ENCODE measurements at regions not wholly inside any gene's neighbourhood (a gene's known extent, or its start where the extent isn't known, plus 50 kb on each side); places are given as distances from the start of the nearest gene placed in this dataset.

DNA sequence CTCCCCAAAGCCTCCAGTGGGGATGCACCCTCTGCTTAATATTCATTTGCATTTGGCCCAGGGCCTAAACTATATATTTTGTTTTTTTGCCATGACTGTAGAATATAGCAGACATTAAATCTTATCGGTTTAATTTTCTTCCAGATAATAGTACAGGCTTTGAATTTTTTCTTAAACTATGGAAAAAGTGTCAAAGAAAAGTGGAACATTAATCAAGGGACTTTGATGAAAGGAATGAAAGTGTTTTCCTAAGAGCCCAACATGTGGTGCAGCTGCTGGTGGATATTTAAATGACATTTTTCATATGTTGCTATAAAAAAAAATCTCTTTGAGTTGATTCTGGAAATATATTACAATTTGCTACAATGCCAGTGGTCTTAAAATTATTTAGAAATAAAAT, 346.8 kb downstream of the CYP26B1 start:
- DNase-seq (ENCODE audit: low read depth in 1 of 2, low spot score in 1 of 2): no peak
- TF ChIP-seq POLR2AphosphoS5 (IDR thresholded peaks at IDR 0.05; ENCODE audit: low read depth): no peak
- TF ChIP-seq, protein P1, sequence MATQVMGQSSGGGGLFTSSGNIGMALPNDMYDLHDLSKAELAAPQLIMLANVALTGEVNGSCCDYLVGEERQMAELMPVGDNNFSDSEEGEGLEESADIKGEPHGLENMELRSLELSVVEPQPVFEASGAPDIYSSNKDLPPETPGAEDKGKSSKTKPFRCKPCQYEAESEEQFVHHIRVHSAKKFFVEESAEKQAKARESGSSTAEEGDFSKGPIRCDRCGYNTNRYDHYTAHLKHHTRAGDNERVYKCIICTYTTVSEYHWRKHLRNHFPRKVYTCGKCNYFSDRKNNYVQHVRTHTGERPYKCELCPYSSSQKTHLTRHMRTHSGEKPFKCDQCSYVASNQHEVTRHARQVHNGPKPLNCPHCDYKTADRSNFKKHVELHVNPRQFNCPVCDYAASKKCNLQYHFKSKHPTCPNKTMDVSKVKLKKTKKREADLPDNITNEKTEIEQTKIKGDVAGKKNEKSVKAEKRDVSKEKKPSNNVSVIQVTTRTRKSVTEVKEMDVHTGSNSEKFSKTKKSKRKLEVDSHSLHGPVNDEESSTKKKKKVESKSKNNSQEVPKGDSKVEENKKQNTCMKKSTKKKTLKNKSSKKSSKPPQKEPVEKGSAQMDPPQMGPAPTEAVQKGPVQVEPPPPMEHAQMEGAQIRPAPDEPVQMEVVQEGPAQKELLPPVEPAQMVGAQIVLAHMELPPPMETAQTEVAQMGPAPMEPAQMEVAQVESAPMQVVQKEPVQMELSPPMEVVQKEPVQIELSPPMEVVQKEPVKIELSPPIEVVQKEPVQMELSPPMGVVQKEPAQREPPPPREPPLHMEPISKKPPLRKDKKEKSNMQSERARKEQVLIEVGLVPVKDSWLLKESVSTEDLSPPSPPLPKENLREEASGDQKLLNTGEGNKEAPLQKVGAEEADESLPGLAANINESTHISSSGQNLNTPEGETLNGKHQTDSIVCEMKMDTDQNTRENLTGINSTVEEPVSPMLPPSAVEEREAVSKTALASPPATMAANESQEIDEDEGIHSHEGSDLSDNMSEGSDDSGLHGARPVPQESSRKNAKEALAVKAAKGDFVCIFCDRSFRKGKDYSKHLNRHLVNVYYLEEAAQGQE (IDR thresholded peaks at IDR 0.05; ENCODE audit: insufficient replicate concordance, low read depth): no peak
- TF ChIP-seq, protein P2, sequence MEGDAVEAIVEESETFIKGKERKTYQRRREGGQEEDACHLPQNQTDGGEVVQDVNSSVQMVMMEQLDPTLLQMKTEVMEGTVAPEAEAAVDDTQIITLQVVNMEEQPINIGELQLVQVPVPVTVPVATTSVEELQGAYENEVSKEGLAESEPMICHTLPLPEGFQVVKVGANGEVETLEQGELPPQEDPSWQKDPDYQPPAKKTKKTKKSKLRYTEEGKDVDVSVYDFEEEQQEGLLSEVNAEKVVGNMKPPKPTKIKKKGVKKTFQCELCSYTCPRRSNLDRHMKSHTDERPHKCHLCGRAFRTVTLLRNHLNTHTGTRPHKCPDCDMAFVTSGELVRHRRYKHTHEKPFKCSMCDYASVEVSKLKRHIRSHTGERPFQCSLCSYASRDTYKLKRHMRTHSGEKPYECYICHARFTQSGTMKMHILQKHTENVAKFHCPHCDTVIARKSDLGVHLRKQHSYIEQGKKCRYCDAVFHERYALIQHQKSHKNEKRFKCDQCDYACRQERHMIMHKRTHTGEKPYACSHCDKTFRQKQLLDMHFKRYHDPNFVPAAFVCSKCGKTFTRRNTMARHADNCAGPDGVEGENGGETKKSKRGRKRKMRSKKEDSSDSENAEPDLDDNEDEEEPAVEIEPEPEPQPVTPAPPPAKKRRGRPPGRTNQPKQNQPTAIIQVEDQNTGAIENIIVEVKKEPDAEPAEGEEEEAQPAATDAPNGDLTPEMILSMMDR (IDR thresholded peaks at IDR 0.05; ENCODE audit: insufficient read depth, low read length): no peak
- no peak for TF ChIP-seq GABPA (IDR thresholded peaks at IDR 0.05; ENCODE audit: low read depth)
- no peak for TF ChIP-seq SPI1 (IDR thresholded peaks at IDR 0.05; ENCODE audit: borderline replicate concordance, low read depth)

DNA sequence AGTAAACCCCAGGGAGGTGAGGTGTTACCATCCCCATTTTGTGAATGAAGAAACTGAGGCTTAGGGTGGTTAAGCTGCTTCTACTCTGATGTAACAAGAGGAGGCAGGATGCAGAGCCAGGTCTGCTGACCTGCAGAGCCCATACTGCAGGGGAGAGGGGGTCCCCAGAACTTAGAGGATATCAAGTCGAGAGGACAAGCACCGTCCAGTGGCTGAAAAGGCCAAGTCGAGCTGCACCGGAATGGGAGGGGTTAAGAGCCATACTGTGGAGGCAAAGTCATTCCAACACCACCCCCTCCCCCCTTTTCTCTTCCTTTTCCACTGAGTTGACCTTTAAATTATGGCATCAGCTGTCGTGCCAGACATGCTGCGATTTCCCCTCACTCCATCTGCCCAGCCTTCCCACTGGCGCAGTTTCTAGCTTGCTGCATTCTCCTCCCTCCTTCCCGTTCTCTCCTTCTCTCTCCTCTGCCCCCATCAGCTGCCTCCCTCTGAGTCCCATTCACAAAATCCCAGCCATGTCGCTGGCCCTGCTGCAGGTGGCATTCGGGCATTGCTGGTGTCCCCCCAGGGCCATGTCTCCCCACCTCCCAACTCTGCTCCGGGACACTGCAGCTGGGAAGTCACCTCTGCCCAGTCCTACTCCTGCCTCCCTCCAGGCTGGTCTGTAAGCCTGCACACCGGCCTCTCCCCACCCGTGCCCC, 346.9 kb downstream of the DYSF start:
- H3K4me3 ChIP-seq (replicated peaks; ENCODE audit: insufficient read depth, low read length): no peak overlapping the region
- TF ChIP-seq GABPA (IDR thresholded peaks at IDR 0.05; ENCODE audit: low read depth): no peak
- TF ChIP-seq, protein P2 (IDR thresholded peaks at IDR 0.05; ENCODE audit: insufficient read depth, low read length): no peak
- TF ChIP-seq, protein P1 (IDR thresholded peaks at IDR 0.05; ENCODE audit: insufficient replicate concordance, low read depth): no peak
- no peak for TF ChIP-seq SPI1 (IDR thresholded peaks at IDR 0.05; ENCODE audit: borderline replicate concordance, low read depth)
- TF ChIP-seq POLR2AphosphoS5 (IDR thresholded peaks at IDR 0.05; ENCODE audit: low read depth): no peak
- H3K27ac ChIP-seq (replicated peaks): no peak overlapping the region
- no peak for DNase-seq (ENCODE audit: low read depth in 1 of 2, low spot score in 1 of 2)
- no peaks in the 10 kb centered on the region for H3K27me3 ChIP-seq (ENCODE audit: insufficient read depth, poor library complexity, severe bottlenecking)

More for the DNA sequence above, 346.8 kb downstream of the CYP26B1 start:
- no peak overlapping the region for H3K4me3 ChIP-seq (replicated peaks; ENCODE audit: insufficient read depth, low read length)
- no peak overlapping the region for H3K27ac ChIP-seq (replicated peaks)
- H3K27me3 ChIP-seq (ENCODE audit: insufficient read depth, poor library complexity, severe bottlenecking): peaks cover 2% of the 10 kb centered on the region

DNA sequence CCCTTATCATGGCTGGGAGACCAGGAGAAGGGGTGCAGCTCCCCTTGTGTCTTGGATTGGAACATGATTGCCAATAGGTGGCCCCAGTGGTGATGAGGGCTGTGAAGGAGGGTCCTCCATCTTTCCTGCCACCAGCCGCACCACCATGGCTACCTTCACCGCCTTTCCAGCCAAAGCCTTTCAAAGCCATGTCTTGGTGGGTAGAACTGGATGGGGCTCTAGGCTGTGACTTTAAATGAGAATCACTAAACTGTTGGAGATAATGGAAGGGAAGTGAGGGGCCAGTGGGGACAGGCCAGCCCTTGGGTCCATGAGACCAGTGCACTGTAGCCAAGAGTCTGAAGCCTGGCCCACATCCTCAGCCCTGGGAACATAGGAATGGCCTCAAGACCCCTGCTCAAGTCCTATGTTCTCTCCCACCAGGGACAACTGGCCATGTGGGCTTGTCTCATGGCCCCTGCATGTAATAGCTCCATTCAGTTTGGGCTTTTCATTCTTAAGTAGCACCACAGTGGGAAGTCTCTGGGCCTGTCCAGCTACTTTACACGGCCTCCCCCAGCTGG, 345.7 kb downstream of the DYSF start:
- H3K27ac ChIP-seq (replicated peaks): no peak overlapping the region
- no peak overlapping the region for H3K4me3 ChIP-seq (replicated peaks; ENCODE audit: insufficient read depth, low read length)
- H3K27me3 ChIP-seq (ENCODE audit: insufficient read depth, poor library complexity, severe bottlenecking): no peaks in the 10 kb centered on the region
- TF ChIP-seq GABPA (IDR thresholded peaks at IDR 0.05; ENCODE audit: low read depth) (no peak), POLR2AphosphoS5 (IDR thresholded peaks at IDR 0.05; ENCODE audit: low read depth) (no peak), SPI1 (IDR thresholded peaks at IDR 0.05; ENCODE audit: borderline replicate concordance, low read depth) (no peak)
- TF ChIP-seq, protein P1 (IDR thresholded peaks at IDR 0.05; ENCODE audit: insufficient replicate concordance, low read depth): no peak
- TF ChIP-seq, protein P2 (IDR thresholded peaks at IDR 0.05; ENCODE audit: insufficient read depth, low read length): no peak
- no peak for DNase-seq (ENCODE audit: low read depth in 1 of 2, low spot score in 1 of 2)

All from HL-60 (cell line).